HCT116 (cell line): ENCODE measurements at regions not wholly inside any gene's neighbourhood (a gene's known extent, or its start where the extent isn't known, plus 50 kb on each side); places are given as distances from the start of the nearest gene placed in this dataset.

Experiments
- ATAC-seq: fragments of 200-7000 bp; cut with Tn5 transposase; 2 replicates; pipeline ENCODE4 v1.9.1; 2020; ENCODE audit warnings: mild to moderate bottlenecking, moderate library complexity
- BruUV-seq: library from RNA; stranded (reverse); fragments of 400-500 nt; replicated peaks from 2 replicates; lab custom pipeline; 2021; lab: Mats Ljungman, UMichigan
- CTCF ChIA-PET: fragments of 300-600 bp; sonication (Branson Sonifier 250); formaldehyde crosslinking; loops from one replicate; lab custom pipeline; 2021; ENCODE audit warnings: antibody characterized with exemption; lab: Charles Lee
- POLR2A ChIA-PET: fragments of 300-600, 350-600 bp; sonication (Branson Sonifier 250); formaldehyde crosslinking; loops from one replicate; lab custom pipeline; 2021; ENCODE audit warnings: antibody characterized with exemption; lab: Charles Lee
- RAD21 ChIA-PET, 2 experiments: fragments of 300-600 bp; sonication (Branson Sonifier 250); formaldehyde crosslinking; loops; one replicate each; lab custom pipeline; 2023; ENCODE audit warnings: low total read pairs in 2 of 2; ENCODE audit not compliant: uncharacterized antibody in 2 of 2, unreplicated experiment in 2 of 2, low non-redundant PET in 1 of 2; lab: Charles Lee
- DNase-seq: peaks from one replicate; pipeline ENCODE4 v3.0.0-alpha.2; 2010; ENCODE audit warnings: low read depth, low spot score
- H2AFZ ChIP-seq: fragments of 200-600 bp; shearing (Covaris generic), sonication (generic); 2 replicates; pipeline ENCODE4 v1.6.1; 2017; ENCODE audit warnings: low read depth, mixed run types, mixed read lengths, antibody characterized with exemption, low read length; ENCODE audit not compliant: poor library complexity, severe bottlenecking
- H3K27ac ChIP-seq: 2 replicates; pipeline ENCODE4 v1.5.1; 2012; ENCODE audit warnings: low read depth, low read length
- H3K27me3 ChIP-seq: fragments of 200-600 bp; sonication (generic); 2 replicates; pipeline ENCODE4 v1.6.1; 2016; ENCODE audit warnings: mixed run types, low read length, mixed read lengths; ENCODE audit not compliant: insufficient read depth
- H3K36me3 ChIP-seq, 2 experiments: fragments of 200-500 bp in 1 of 2; fragments of 200-600 bp in 1 of 2; sonication (Bioruptor generic) in 1 of 2; sonication (generic) in 1 of 2; 2 replicates each; pipeline versions ENCODE4 v1.5.1 to v1.6.1; 2014 to 2016; ENCODE audit warnings: low read length in 2 of 2, inconsistent platforms in 1 of 2, mixed read lengths in 1 of 2, mixed run types in 1 of 2; ENCODE audit not compliant: insufficient read depth in 2 of 2, control insufficient read depth in 1 of 2
- H3K4me1 ChIP-seq, 2 experiments: fragments of 200-600 bp in 1 of 2; sonication (generic) in 1 of 2; 2 replicates each; pipeline versions ENCODE4 v1.5.1 to v1.6.1; 2012 to 2017; ENCODE audit warnings: low read length in 2 of 2, inconsistent platforms in 1 of 2, mild to moderate bottlenecking in 1 of 2, mixed read lengths in 1 of 2, mixed run types in 1 of 2, moderate library complexity in 1 of 2; ENCODE audit not compliant: insufficient read depth in 2 of 2, control insufficient read depth in 1 of 2
- H3K4me2 ChIP-seq: fragments of 200-600 bp; sonication (generic); 2 replicates; pipeline ENCODE4 v1.6.1; 2017; ENCODE audit warnings: mixed run types, low read length, mixed read lengths
- H3K4me3 ChIP-seq, 2 experiments: fragments of 200-600 bp in 1 of 2; sonication (generic) in 1 of 2; replicated peaks in 1 of 2; 2 replicates each; pipeline ENCODE4 v1.5.1; 2011 to 2016; ENCODE audit warnings: low read length in 2 of 2, control low read depth in 1 of 2, low read depth in 1 of 2, mild to moderate bottlenecking in 1 of 2, mixed read lengths in 1 of 2, mixed run types in 1 of 2
- H3K79me2 ChIP-seq: fragments of 200-600 bp; sonication (generic); 2 replicates; pipeline ENCODE4 v1.6.1; 2017; ENCODE audit warnings: mild to moderate bottlenecking, mixed run types, low read length, moderate library complexity, mixed read lengths; ENCODE audit not compliant: insufficient read depth
- H3K9ac ChIP-seq: fragments of 200-600 bp; sonication (generic); 2 replicates; pipeline ENCODE4 v1.6.1; 2016; ENCODE audit warnings: low read length, mixed read lengths
- H3K9me2 ChIP-seq: fragments of 200-600 bp; sonication (generic), shearing (Covaris generic); 2 replicates; pipeline ENCODE4 v1.6.1; 2017; ENCODE audit warnings: mixed run types, mild to moderate bottlenecking, moderate library complexity; ENCODE audit not compliant: insufficient read depth
- H3K9me3 ChIP-seq, 2 experiments: fragments of 200-500 bp in 1 of 2; fragments of 200-600 bp in 1 of 2; sonication (Bioruptor generic) in 1 of 2; sonication (generic) in 1 of 2; 2 replicates each; pipeline ENCODE4 v1.6.1; 2014 to 2017; ENCODE audit warnings: low read length in 2 of 2, mixed read lengths in 2 of 2, inconsistent platforms in 1 of 2, low read depth in 1 of 2, mild to moderate bottlenecking in 1 of 2, mixed run types in 1 of 2, moderate library complexity in 1 of 2; ENCODE audit not compliant: control insufficient read depth in 1 of 2, insufficient read depth in 1 of 2
- H4K20me1 ChIP-seq: fragments of 200-600 bp; sonication (generic), shearing (Covaris generic); 2 replicates; pipeline ENCODE4 v1.6.1; 2017; ENCODE audit warnings: mixed run types, mild to moderate bottlenecking, moderate library complexity; ENCODE audit not compliant: insufficient read depth
- CEBPB ChIP-seq: IDR thresholded peaks from 2 replicates; pipeline ENCODE4 v1.6.1; 2012; ENCODE audit warnings: low read depth
- EGR1 ChIP-seq: IDR thresholded peaks from 2 replicates; pipeline ENCODE4 v1.6.1; 2012; ENCODE audit warnings: low read depth
- ELF1 ChIP-seq: IDR thresholded peaks from 2 replicates; pipeline ENCODE4 v1.6.1; 2012; ENCODE audit warnings: low read depth, borderline replicate concordance
- EZH2 ChIP-seq: fragments of 200-600 bp; sonication (generic); IDR thresholded peaks from 2 replicates; pipeline ENCODE4 v1.6.1; 2017; ENCODE audit warnings: antibody characterized with exemption, mixed run types
- JUND ChIP-seq: IDR thresholded peaks from 2 replicates; pipeline ENCODE4 v1.6.1; 2012
- POLR2A ChIP-seq: IDR thresholded peaks from 2 replicates; pipeline ENCODE4 v1.7.0; 2011; ENCODE audit warnings: borderline replicate concordance; ENCODE audit not compliant: insufficient read depth, insufficient read length; ENCODE audit errors: extremely low read depth
- RAD21 ChIP-seq: IDR thresholded peaks from 2 replicates; pipeline ENCODE4 v1.6.1; 2012; ENCODE audit warnings: low read depth, mild to moderate bottlenecking
- SIN3A ChIP-seq: IDR thresholded peaks from 2 replicates; pipeline ENCODE4 v1.6.1; 2012; ENCODE audit warnings: low read depth
- SRF ChIP-seq: IDR thresholded peaks from 2 replicates; pipeline ENCODE4 v1.6.1; 2012; ENCODE audit warnings: low read depth
- TCF7L2 ChIP-seq: IDR thresholded peaks from 2 replicates; pipeline ENCODE4 v1.7.0; 2011; ENCODE audit warnings: borderline replicate concordance, inconsistent platforms; ENCODE audit not compliant: insufficient read depth, insufficient read length; ENCODE audit errors: extremely low read depth
- YY1 ChIP-seq: IDR thresholded peaks from 2 replicates; pipeline ENCODE4 v1.6.1; 2011; ENCODE audit warnings: low read length, low read depth, moderate library complexity, mild to moderate bottlenecking; ENCODE audit not compliant: insufficient replicate concordance; ENCODE audit errors: extremely low read depth
- ZFX ChIP-seq: fragments of 450-650 bp; IDR thresholded peaks from 2 replicates; pipeline ENCODE4 v1.6.1; 2017
- intact Hi-C: fragments of 100-400 bp; cut with micrococcal nuclease; formaldehyde crosslinking; loops from 2 replicates; pipeline ENCODE4 v1.10.0; 2022
- TF ChIP-seq, protein P1 (sequence below): IDR thresholded peaks from 2 replicates; pipeline ENCODE4 v1.6.1; 2011; ENCODE audit warnings: mild to moderate bottlenecking, low read length, moderate library complexity; ENCODE audit not compliant: insufficient replicate concordance; ENCODE audit errors: extremely low read depth
- TF ChIP-seq, protein P2 (sequence below): IDR thresholded peaks from 2 replicates; pipeline ENCODE4 v1.6.1; 2012

DNA sequence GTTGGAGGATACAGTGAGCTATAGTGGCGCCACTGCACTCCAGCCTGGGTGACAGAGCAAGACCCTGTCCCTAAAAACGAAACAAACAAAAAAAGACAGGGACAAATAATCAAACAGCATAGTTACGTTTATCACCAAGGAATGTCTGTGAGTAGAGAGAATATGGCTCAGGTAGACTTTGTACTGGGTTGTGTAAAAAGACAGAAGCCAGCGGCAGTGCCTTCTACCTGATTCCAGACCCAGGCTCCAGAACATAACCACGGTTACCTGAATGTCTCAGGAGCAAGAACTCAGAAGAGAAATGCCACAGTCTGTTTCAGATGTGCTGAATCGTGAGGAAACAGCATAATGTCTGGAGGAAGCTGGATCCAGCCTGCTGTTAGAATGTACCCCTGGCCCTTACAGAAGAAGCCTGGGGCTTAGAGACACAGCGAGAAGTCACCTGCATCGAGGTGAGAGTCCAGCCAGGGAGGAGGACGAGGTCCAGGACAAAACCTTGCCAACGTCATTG lies 60.9 kb upstream of the KAT6B start:
- intact Hi-C loops, result no loop called here
- no peaks in the 10 kb centered on the region for H3K9me3 ChIP-seq
- DNase-seq (no peak), ATAC-seq (no peak)
- no TSS peak for BruUV-seq
- no peaks in the 10 kb centered on the region for H3K79me2 ChIP-seq
- H3K27me3 ChIP-seq, result no peaks in the 10 kb centered on the region
- no peak overlapping the region for H3K4me2 ChIP-seq
- TF ChIP-seq, protein P1, sequence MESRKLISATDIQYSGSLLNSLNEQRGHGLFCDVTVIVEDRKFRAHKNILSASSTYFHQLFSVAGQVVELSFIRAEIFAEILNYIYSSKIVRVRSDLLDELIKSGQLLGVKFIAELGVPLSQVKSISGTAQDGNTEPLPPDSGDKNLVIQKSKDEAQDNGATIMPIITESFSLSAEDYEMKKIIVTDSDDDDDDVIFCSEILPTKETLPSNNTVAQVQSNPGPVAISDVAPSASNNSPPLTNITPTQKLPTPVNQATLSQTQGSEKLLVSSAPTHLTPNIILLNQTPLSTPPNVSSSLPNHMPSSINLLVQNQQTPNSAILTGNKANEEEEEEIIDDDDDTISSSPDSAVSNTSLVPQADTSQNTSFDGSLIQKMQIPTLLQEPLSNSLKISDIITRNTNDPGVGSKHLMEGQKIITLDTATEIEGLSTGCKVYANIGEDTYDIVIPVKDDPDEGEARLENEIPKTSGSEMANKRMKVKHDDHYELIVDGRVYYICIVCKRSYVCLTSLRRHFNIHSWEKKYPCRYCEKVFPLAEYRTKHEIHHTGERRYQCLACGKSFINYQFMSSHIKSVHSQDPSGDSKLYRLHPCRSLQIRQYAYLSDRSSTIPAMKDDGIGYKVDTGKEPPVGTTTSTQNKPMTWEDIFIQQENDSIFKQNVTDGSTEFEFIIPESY, result no peak
- TF ChIP-seq SIN3A, result no peak
- no peak for TF ChIP-seq POLR2A
- no peak for TF ChIP-seq ZFX
- no peak for TF ChIP-seq YY1
- TF ChIP-seq ELF1, result no peak
- H4K20me1 ChIP-seq, result no peaks in the 10 kb centered on the region
- RAD21 ChIA-PET, result no interaction called here
- H3K27ac ChIP-seq, result no peak overlapping the region
- H3K9me2 ChIP-seq, result no peaks in the 10 kb centered on the region
- CTCF ChIA-PET, result no interaction called here
- no peaks in the 10 kb centered on the region for H3K36me3 ChIP-seq
- H3K9ac ChIP-seq, result no peak overlapping the region
- peaks cover 0 to 2% of the 10 kb centered on the region in 2 experiments; a peak in 1 of 4 replicates for H3K4me1 ChIP-seq
- POLR2A ChIA-PET, result no interaction called here
- no peak overlapping the region for H3K4me3 ChIP-seq
- no peak overlapping the region for H2AFZ ChIP-seq

DNA sequence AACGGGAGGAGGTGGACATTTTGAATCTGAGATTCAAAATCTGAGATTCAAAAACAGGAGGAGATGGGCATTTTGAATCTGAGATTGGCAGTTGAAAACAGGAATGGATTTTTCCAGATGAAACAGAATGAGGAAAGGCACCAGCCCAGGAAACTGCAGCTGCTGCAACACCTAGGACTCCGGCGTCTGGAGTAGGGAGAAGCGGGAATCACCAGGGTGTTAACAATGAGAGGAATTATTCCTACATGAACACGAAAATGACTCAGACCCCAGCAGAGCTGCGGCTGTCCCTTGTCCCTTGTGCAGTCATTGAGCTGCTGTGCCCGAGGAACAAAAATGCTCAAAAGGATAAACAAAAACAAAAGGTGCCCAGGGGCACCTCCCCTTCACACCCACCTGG lies 59.9 kb upstream of the KAT6B start:
- no peak for DNase-seq
- Histone ChIP-seq H3K4me2 (no peak overlapping the region), H3K9me2 (no peaks in the 10 kb centered on the region), H4K20me1 (no peaks in the 10 kb centered on the region), H3K36me3 (no peaks in the 10 kb centered on the region), H2AFZ (no peak overlapping the region), H3K4me3 (no peak overlapping the region), H3K9me3 (no peaks in the 10 kb centered on the region), H3K27me3 (no peaks in the 10 kb centered on the region), H3K79me2 (no peaks in the 10 kb centered on the region), H3K27ac (no peak overlapping the region), H3K4me1 (peaks cover 0 to 2% of the 10 kb centered on the region in 2 experiments; a peak in 1 of 4 replicates), H3K9ac (no peak overlapping the region)
- no TSS peak for BruUV-seq
- intact Hi-C loops, result no loop called here
- CTCF ChIA-PET, result no interaction called here
- no peak for ATAC-seq
- RAD21 ChIA-PET, result no interaction called here
- POLR2A ChIA-PET, result no interaction called here
- TF ChIP-seq YY1 (no peak), CEBPB (no peak), TCF7L2 (no peak), RAD21 (no peak), JUND (no peak), EZH2 (no peak), SRF (no peak), ZFX (no peak), EGR1 (no peak), POLR2A (no peak)
- TF ChIP-seq, protein P1, result no peak
- TF ChIP-seq, protein P2, sequence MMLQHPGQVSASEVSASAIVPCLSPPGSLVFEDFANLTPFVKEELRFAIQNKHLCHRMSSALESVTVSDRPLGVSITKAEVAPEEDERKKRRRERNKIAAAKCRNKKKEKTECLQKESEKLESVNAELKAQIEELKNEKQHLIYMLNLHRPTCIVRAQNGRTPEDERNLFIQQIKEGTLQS, result no peak
